Nephron progenitor cell (in vitro differentiated cells): ENCODE measurements at regions not wholly inside any gene's neighbourhood (a gene's known extent, or its start where the extent isn't known, plus 50 kb on each side); places are given as distances from the start of the nearest gene placed in this dataset.

Source experiments
- DNase-seq: peaks from one replicate; pipeline ENCODE4 v3.0.0; 2021
- H3K27ac Mint-ChIP-seq: 2 replicates; pipeline ENCODE4 v1.8.0; 2021; ENCODE audit warnings: mild to moderate bottlenecking, moderate library complexity, mixed read lengths
- H3K27me3 Mint-ChIP-seq: 2 replicates; pipeline ENCODE4 v1.8.0; 2021; ENCODE audit warnings: mild to moderate bottlenecking, low read depth, mixed read lengths; ENCODE audit not compliant: poor library complexity
- H3K36me3 Mint-ChIP-seq: 2 replicates; pipeline ENCODE4 v1.8.0; 2021; ENCODE audit warnings: low read depth, mixed read lengths
- H3K4me1 Mint-ChIP-seq: 2 replicates; pipeline ENCODE4 v1.8.0; 2021; ENCODE audit warnings: mixed read lengths
- H3K4me3 Mint-ChIP-seq: 2 replicates; pipeline ENCODE4 v1.8.0; 2021; ENCODE audit warnings: mild to moderate bottlenecking, moderate library complexity, mixed read lengths
- H3K9me3 Mint-ChIP-seq: 2 replicates; pipeline ENCODE4 v1.8.0; 2021; ENCODE audit warnings: mild to moderate bottlenecking, moderate library complexity, mixed read lengths
- CTCF ChIP-seq: fragments of 200-600 bp; sonication (generic); IDR thresholded peaks from 2 replicates; pipeline ENCODE4 v1.5.0; 2021; ENCODE audit warnings: antibody characterized with exemption

GRCh38 chr15:98403569-98403968 is 244.8 kb upstream of the IGF1R start:
- H3K4me1 Mint-ChIP-seq = no peaks in the 10 kb centered on the region
- no peaks in the 10 kb centered on the region for H3K36me3 Mint-ChIP-seq
- no peak overlapping the region for H3K27ac Mint-ChIP-seq
- TF ChIP-seq CTCF = no peak
- DNase-seq = no peak
- no peaks in the 10 kb centered on the region for H3K9me3 Mint-ChIP-seq
- no peak overlapping the region for H3K4me3 Mint-ChIP-seq
- peaks cover 6% of the 10 kb centered on the region for H3K27me3 Mint-ChIP-seq

- H3K9me3 Mint-ChIP-seq = peaks cover 3% of the 10 kb centered on the region
- DNase-seq = no peak
- no peak overlapping the region for H3K4me3 Mint-ChIP-seq
- no peaks in the 10 kb centered on the region for H3K4me1 Mint-ChIP-seq
- peaks cover 7% of the 10 kb centered on the region for H3K27me3 Mint-ChIP-seq
- TF ChIP-seq CTCF = no peak
- H3K36me3 Mint-ChIP-seq = no peaks in the 10 kb centered on the region
- H3K27ac Mint-ChIP-seq = no peak overlapping the region
Observed at GRCh38 chr15:98405013-98405412, 243.3 kb upstream of the IGF1R start.

GRCh38 chr15:98408231-98408630 is 240.1 kb upstream of the IGF1R start:
- Mint-ChIP-seq H3K27me3 (peaks cover 18% of the 10 kb centered on the region), H3K4me3 (no peak overlapping the region), H3K27ac (no peak overlapping the region), H3K9me3 (peaks cover 9% of the 10 kb centered on the region), H3K36me3 (no peaks in the 10 kb centered on the region), H3K4me1 (no peaks in the 10 kb centered on the region)
- no peak for DNase-seq
- no peak for TF ChIP-seq CTCF

GRCh38 chr15:98410328-98410727 is 238.0 kb upstream of the IGF1R start:
- no peak overlapping the region for H3K4me3 Mint-ChIP-seq
- H3K36me3 Mint-ChIP-seq = no peaks in the 10 kb centered on the region
- H3K9me3 Mint-ChIP-seq = peaks cover 9% of the 10 kb centered on the region
- peaks cover 18% of the 10 kb centered on the region for H3K27me3 Mint-ChIP-seq
- H3K4me1 Mint-ChIP-seq = peaks cover 2% of the 10 kb centered on the region
- no peak for TF ChIP-seq CTCF
- no peak overlapping the region for H3K27ac Mint-ChIP-seq
- no peak for DNase-seq

- no peak for TF ChIP-seq CTCF
- peaks cover 18% of the 10 kb centered on the region for H3K27me3 Mint-ChIP-seq
- no peak overlapping the region for H3K27ac Mint-ChIP-seq
- H3K9me3 Mint-ChIP-seq = peaks cover 9% of the 10 kb centered on the region
- no peak for DNase-seq
- no peak overlapping the region for H3K4me3 Mint-ChIP-seq
- no peaks in the 10 kb centered on the region for H3K36me3 Mint-ChIP-seq
- peaks cover 21% of the 10 kb centered on the region for H3K4me1 Mint-ChIP-seq
Observed at GRCh38 chr15:98412852-98413251, 235.5 kb upstream of the IGF1R start.

- H3K4me1 Mint-ChIP-seq = peaks cover 26% of the 10 kb centered on the region
- H3K36me3 Mint-ChIP-seq = no peaks in the 10 kb centered on the region
- no peak for DNase-seq
- H3K4me3 Mint-ChIP-seq = no peak overlapping the region
- peaks cover 12% of the 10 kb centered on the region for H3K27me3 Mint-ChIP-seq
- peaks cover 9% of the 10 kb centered on the region for H3K9me3 Mint-ChIP-seq
- no peak for TF ChIP-seq CTCF
- H3K27ac Mint-ChIP-seq = no peak overlapping the region
Observed at GRCh38 chr15:98413933-98414546, 234.3 kb upstream of the IGF1R start.
